K562 (cell line): ENCODE measurements at regions not wholly inside any gene's neighbourhood (a gene's known extent, or its start where the extent isn't known, plus 50 kb on each side); places are given as distances from the start of the nearest gene placed in this dataset.

Experiments used
- C11orf30 ChIP-seq: fragments of 450-650 bp; IDR thresholded peaks from 2 replicates; pipeline ENCODE4 v1.6.1; 2016; ENCODE audit warnings: low read depth, mild to moderate bottlenecking
- EP400 ChIP-seq: fragments of 450-650 bp; IDR thresholded peaks from 2 replicates; pipeline ENCODE4 v1.6.1; 2017; ENCODE audit warnings: antibody characterized with exemption, mild to moderate bottlenecking, moderate library complexity
- NCOR1 ChIP-seq: fragments of 450-650 bp; IDR thresholded peaks from 2 replicates; pipeline ENCODE4 v1.6.1; 2016; ENCODE audit warnings: mild to moderate bottlenecking, moderate library complexity
- NR2C1 ChIP-seq, 2 experiments: fragments of 450-650 bp; IDR thresholded peaks; 2 replicates each; pipeline ENCODE4 v1.6.1; 2017; ENCODE audit warnings: mild to moderate bottlenecking in 2 of 2, antibody characterized with exemption in 1 of 2, inconsistent platforms in 1 of 2, missing compliant biosample characterization in 1 of 2, missing genetic modification characterization in 1 of 2
- POLR2H ChIP-seq: IDR thresholded peaks from 2 replicates; pipeline ENCODE4 v1.6.1; 2016; ENCODE audit warnings: missing genetic modification characterization, low read depth, mild to moderate bottlenecking, control low read depth, missing compliant biosample characterization, moderate library complexity
- PTBP1 ChIP-seq: fragments of 200-400 bp; formaldehyde crosslinking; IDR thresholded peaks from 2 replicates; pipeline ENCODE4 v1.6.1; 2017; ENCODE audit warnings: low read depth, low read length
- SMARCA4 ChIP-seq: fragments of 450-650 bp; IDR thresholded peaks from 2 replicates; pipeline ENCODE4 v1.6.1; 2016
- ZKSCAN3 ChIP-seq: fragments of 250-450 bp; sonication (Bioruptor Pico); IDR thresholded peaks from 2 replicates; pipeline ENCODE4 v1.4.0; 2020
- ZNF644 ChIP-seq: fragments of 200-800 bp; sonication (Bioruptor generic); IDR thresholded peaks from 2 replicates; pipeline ENCODE4 v1.6.1; 2016; ENCODE audit warnings: low read depth, missing genetic modification characterization, missing compliant biosample characterization
- ZZZ3 ChIP-seq: fragments of 450-650 bp; IDR thresholded peaks from 2 replicates; pipeline ENCODE4 v1.6.1; 2016; ENCODE audit warnings: antibody characterized with exemption, mild to moderate bottlenecking, moderate library complexity
- TF ChIP-seq, protein P1 (sequence below), 3 experiments: fragments of 200-800 bp in 1 of 3; fragments of 250-450 bp in 1 of 3; fragments of 450-650 bp in 1 of 3; sonication (Bioruptor Pico) in 1 of 3; sonication (Bioruptor generic) in 1 of 3; formaldehyde crosslinking in 1 of 3; IDR thresholded peaks; 2 replicates each; pipeline versions ENCODE4 v1.6.1 to v1.8.0; 2016 to 2022; ENCODE audit warnings: mild to moderate bottlenecking in 2 of 3, missing genetic modification characterization in 2 of 3, missing compliant biosample characterization in 1 of 3, moderate library complexity in 1 of 3
- TF ChIP-seq, protein P2 (sequence below): sonication (generic); formaldehyde crosslinking; IDR thresholded peaks from 2 replicates; pipeline ENCODE4 v1.8.0; 2022; ENCODE audit warnings: mild to moderate bottlenecking, missing genetic modification reagents
- TF ChIP-seq, protein P3 (sequence below), 2 experiments: fragments of 200-800 bp in 1 of 2; sonication (Bioruptor generic) in 1 of 2; sonication (generic) in 1 of 2; formaldehyde crosslinking in 1 of 2; IDR thresholded peaks in 1 of 2; conservative IDR thresholded peaks in 1 of 2; 2 replicates each; pipeline versions ENCODE4 v1.5.0 to v1.6.1; 2016 to 2020; ENCODE audit warnings: missing compliant biosample characterization in 1 of 2, missing genetic modification characterization in 1 of 2, missing genetic modification reagents in 1 of 2
- TF ChIP-seq, protein P4 (sequence below): sonication (generic); formaldehyde crosslinking; IDR thresholded peaks from 2 replicates; pipeline ENCODE4 v1.8.0; 2023; ENCODE audit warnings: missing genetic modification reagents, mild to moderate bottlenecking, borderline replicate concordance
- TF ChIP-seq, protein P5 (sequence below): sonication (generic); formaldehyde crosslinking; IDR thresholded peaks from 2 replicates; pipeline ENCODE4 v1.8.1; 2023; ENCODE audit warnings: mild to moderate bottlenecking, missing genetic modification reagents, moderate library complexity

DNA sequence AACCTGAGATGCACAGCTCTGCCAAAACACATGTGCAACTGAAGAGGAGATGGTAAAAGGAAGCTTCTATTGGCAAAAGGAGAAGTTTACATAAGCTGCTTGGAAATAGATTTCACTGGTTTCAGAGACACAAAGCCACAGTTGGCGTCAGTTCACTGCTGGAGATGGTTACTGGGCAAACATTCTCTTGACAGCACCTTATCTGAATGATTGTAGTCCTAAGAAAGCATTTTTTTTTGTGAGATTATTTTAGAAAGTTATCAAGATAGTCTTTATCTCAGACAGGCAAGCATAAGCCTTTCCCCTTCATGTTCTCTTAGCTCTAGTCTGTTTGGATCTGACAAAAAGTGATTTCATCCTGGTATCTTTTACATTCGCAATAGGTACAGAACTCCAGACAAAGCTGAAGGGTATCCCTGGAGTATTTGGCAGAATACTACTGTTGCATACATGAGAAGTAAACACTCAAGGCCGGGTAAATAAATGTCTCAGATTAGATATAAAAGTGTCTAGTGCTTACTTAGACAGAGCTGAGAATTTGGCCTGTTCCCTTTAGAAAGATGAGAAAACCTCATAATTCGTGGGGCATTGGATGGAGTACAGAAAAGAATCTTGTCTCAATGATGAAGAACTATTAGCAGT is 1668.0 kb upstream of the NUDT12 start (continued):
- TF ChIP-seq, protein P1, sequence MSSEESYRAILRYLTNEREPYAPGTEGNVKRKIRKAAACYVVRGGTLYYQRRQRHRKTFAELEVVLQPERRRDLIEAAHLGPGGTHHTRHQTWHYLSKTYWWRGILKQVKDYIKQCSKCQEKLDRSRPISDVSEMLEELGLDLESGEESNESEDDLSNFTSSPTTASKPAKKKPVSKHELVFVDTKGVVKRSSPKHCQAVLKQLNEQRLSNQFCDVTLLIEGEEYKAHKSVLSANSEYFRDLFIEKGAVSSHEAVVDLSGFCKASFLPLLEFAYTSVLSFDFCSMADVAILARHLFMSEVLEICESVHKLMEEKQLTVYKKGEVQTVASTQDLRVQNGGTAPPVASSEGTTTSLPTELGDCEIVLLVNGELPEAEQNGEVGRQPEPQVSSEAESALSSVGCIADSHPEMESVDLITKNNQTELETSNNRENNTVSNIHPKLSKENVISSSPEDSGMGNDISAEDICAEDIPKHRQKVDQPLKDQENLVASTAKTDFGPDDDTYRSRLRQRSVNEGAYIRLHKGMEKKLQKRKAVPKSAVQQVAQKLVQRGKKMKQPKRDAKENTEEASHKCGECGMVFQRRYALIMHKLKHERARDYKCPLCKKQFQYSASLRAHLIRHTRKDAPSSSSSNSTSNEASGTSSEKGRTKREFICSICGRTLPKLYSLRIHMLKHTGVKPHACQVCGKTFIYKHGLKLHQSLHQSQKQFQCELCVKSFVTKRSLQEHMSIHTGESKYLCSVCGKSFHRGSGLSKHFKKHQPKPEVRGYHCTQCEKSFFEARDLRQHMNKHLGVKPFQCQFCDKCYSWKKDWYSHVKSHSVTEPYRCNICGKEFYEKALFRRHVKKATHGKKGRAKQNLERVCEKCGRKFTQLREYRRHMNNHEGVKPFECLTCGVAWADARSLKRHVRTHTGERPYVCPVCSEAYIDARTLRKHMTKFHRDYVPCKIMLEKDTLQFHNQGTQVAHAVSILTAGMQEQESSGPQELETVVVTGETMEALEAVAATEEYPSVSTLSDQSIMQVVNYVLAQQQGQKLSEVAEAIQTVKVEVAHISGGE (CRISPR knock-in tag; IDR thresholded peaks at IDR 0.05) = no peak
- TF ChIP-seq ZZZ3 (no peak), EP400 (no peak), ZKSCAN3 (CRISPR knock-in tag) (no peak), C11orf30 (no peak), NR2C1 (IDR thresholded peaks at IDR 0.05) (no peak), NR2C1 (tag; IDR thresholded peaks at IDR 0.05) (no peak), ZNF644 (tag) (no peak), SMARCA4 (no peak), POLR2H (tag) (no peak), NCOR1 (0 out of 2 replicates have a peak, but pooled peaks have one; percentile 28), PTBP1 (no peak)
- TF ChIP-seq, protein P2, sequence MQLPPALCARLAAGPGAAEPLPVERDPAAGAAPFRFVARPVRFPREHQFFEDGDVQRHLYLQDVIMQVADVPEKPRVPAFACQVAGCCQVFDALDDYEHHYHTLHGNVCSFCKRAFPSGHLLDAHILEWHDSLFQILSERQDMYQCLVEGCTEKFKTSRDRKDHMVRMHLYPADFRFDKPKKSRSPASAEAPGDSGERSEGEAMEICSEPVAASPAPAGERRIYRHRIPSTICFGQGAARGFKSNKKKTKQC (CRISPR knock-in tag) = no peak
- TF ChIP-seq, protein P3, sequence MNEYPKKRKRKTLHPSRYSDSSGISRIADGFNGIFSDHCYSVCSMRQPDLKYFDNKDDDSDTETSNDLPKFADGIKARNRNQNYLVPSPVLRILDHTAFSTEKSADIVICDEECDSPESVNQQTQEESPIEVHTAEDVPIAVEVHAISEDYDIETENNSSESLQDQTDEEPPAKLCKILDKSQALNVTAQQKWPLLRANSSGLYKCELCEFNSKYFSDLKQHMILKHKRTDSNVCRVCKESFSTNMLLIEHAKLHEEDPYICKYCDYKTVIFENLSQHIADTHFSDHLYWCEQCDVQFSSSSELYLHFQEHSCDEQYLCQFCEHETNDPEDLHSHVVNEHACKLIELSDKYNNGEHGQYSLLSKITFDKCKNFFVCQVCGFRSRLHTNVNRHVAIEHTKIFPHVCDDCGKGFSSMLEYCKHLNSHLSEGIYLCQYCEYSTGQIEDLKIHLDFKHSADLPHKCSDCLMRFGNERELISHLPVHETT (CRISPR knock-in tag; conservative IDR thresholded peaks at IDR 0.05 in 1 of 2, IDR thresholded peaks at IDR 0.05 in 1 of 2) = 0 out of 4 replicates have a peak, but pooled peaks of 1 of the 2 experiments have one; percentile 22
- TF ChIP-seq, protein P4, sequence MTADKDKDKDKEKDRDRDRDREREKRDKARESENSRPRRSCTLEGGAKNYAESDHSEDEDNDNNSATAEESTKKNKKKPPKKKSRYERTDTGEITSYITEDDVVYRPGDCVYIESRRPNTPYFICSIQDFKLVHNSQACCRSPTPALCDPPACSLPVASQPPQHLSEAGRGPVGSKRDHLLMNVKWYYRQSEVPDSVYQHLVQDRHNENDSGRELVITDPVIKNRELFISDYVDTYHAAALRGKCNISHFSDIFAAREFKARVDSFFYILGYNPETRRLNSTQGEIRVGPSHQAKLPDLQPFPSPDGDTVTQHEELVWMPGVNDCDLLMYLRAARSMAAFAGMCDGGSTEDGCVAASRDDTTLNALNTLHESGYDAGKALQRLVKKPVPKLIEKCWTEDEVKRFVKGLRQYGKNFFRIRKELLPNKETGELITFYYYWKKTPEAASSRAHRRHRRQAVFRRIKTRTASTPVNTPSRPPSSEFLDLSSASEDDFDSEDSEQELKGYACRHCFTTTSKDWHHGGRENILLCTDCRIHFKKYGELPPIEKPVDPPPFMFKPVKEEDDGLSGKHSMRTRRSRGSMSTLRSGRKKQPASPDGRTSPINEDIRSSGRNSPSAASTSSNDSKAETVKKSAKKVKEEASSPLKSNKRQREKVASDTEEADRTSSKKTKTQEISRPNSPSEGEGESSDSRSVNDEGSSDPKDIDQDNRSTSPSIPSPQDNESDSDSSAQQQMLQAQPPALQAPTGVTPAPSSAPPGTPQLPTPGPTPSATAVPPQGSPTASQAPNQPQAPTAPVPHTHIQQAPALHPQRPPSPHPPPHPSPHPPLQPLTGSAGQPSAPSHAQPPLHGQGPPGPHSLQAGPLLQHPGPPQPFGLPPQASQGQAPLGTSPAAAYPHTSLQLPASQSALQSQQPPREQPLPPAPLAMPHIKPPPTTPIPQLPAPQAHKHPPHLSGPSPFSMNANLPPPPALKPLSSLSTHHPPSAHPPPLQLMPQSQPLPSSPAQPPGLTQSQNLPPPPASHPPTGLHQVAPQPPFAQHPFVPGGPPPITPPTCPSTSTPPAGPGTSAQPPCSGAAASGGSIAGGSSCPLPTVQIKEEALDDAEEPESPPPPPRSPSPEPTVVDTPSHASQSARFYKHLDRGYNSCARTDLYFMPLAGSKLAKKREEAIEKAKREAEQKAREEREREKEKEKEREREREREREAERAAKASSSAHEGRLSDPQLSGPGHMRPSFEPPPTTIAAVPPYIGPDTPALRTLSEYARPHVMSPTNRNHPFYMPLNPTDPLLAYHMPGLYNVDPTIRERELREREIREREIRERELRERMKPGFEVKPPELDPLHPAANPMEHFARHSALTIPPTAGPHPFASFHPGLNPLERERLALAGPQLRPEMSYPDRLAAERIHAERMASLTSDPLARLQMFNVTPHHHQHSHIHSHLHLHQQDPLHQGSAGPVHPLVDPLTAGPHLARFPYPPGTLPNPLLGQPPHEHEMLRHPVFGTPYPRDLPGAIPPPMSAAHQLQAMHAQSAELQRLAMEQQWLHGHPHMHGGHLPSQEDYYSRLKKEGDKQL (CRISPR knock-in tag) = no peak
- TF ChIP-seq, protein P5, sequence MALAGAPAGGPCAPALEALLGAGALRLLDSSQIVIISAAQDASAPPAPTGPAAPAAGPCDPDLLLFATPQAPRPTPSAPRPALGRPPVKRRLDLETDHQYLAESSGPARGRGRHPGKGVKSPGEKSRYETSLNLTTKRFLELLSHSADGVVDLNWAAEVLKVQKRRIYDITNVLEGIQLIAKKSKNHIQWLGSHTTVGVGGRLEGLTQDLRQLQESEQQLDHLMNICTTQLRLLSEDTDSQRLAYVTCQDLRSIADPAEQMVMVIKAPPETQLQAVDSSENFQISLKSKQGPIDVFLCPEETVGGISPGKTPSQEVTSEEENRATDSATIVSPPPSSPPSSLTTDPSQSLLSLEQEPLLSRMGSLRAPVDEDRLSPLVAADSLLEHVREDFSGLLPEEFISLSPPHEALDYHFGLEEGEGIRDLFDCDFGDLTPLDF (CRISPR knock-in tag) = no peak
